HG02938 (cell line): ENCODE measurements at regions not wholly inside any gene's neighbourhood (a gene's known extent, or its start where the extent isn't known, plus 50 kb on each side); places are given as distances from the start of the nearest gene placed in this dataset.
"Not testable (repeated sequence)": the region's sequence is repeated elsewhere in the genome, so short reads cannot be mapped to it uniquely, and the experiment has no call there.

ENCODE experiments used
- ATAC-seq: cut with Tn5 transposase; IDR thresholded peaks from one replicate; pipeline ENCODE4 v1.9.1; 2021; ENCODE audit warnings: mild to moderate bottlenecking, moderate library complexity; ENCODE audit not compliant: unreplicated experiment

DNA sequence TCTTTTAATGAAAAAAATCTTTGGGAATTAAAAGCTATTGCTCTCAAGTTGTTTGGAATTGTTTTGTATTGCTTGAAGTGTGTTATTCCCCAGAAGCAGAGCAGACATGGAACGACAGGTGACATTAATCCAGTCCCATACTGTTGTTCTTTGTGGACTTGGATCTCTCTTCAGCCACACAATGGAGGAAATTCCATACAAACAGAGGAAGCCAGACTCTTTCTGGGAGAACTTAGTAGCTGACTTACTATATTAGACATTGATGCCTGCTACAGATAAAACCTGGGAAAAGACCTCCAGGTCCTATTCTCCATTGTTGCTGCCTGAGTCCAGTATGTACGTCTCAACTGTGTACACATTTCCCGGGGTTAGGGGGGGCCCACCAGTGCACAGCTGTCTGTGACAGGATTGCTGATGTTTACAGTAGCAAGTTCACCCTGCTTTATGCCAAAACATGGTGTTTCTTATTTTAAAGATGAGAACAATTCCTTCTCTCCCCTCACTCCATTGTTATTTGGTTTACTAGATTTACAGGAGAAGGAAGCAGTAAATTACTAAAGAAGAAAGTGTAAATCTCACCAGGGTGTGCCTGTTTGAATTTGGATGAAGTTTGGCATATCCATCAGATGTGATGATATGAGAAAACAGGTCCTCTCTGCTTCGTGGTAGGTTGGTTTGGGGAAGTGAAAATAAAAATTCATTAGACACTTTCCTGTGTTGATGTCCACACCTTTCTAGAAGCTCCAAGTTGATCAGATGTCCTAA, 142.4 kb upstream of the RBBP8 start:
- ATAC-seq: no peak

DNA sequence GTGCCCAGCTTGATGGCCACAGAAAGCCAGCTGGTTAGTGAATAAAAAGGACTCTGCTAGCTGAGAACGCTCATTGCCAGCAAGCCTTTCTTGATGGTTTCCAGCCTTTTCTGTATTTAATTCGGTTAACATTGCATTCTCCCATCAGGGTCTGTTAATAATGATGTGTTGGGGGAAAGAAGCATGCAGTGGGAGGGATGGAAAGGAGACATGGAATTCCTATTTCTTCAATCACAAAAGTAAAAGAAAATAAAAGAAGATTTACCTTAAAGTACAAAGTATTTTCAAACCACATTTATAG, 141.9 kb upstream of the RBBP8 start:
- ATAC-seq: no peak

- no peak for ATAC-seq
Measured at GRCh38 chr18:22796113-22796512, 137.0 kb upstream of the RBBP8 start.

DNA sequence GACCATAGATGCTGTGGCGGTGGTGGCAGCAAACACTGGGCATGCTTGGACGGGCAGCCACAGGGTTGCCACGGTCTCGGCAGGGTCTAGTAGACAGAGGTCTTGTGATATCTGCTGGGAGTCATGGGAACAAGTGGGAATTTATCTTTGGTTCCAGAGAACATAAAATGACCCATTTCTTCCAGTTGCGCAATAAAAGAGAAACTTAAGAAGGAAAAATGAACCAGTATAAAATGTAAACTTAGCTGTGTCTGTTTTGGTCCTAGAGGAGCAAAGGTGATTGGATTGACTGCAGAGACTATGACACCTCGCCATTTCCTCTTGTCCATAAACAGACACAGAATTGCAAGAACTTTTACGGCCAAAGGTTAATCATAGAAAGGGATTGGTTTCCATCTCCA, 132.6 kb upstream of the RBBP8 start:
- no peak for ATAC-seq

DNA sequence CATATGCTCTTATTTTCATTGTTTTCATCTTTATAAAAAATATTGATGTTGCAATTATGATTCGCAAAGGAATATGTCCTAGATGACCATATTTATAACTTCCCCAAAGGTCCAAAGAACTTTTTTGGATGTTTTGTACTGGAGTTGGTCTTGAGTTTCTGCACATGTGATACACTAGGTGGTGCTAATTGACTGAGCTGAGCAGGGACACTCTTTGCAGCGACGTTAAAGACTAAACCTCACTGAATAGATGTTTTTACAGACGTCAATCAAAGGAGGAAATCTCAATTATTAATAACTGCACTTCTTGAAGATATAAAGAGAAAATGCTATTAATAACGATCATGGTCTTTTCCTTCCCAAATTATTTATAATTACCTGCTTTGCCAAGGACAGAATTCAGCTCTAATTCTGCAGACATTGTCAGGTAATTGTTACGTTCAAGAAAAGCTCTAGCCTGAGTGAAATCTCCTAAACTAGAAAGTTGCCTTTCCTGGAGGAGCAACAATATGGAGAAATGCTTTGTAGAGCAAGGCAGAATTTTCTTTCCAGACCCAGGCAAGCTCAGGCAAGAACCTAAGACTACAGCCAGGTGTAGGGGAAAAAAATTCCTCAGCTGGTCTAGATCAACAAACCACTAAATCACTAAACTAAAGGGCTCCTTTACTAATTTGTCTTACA, 119.3 kb upstream of the RBBP8 start:
- ATAC-seq: no peak

GRCh38 chr18:22814329-22814703, 118.8 kb upstream of the RBBP8 start:
- ATAC-seq: no peak

GRCh38 chr18:22816266-22817176, 116.6 kb upstream of the RBBP8 start:
- no peak for ATAC-seq

DNA sequence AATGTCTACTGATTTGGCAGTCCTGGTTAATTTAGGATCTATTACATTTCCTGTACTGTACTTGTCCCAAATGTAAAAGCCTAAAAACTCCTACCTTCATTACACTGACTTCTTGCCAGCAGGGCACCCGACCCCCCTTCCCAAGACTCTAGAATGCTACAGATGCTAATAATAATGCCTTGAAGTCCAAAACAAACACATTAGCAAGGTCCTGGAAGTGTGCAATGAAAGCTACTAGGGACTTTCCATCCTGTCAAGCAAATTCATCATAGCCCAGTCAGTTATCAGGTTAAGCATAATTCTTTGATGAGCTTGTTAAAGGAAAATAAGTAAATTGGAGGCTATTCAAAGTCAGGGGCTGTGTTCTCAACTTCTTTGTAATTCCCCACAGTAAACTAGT, 115.3 kb upstream of the RBBP8 start:
- no peak for ATAC-seq

GRCh38 chr18:22822024-22822423, 111.1 kb upstream of the RBBP8 start:
- no peak for ATAC-seq

GRCh38 chr18:22822841-22823508, 110.2 kb upstream of the RBBP8 start:
- peak; percentile 92 for ATAC-seq

- no peak for ATAC-seq
Measured at GRCh38 chr18:22826726-22827125, 106.4 kb upstream of the RBBP8 start.

DNA sequence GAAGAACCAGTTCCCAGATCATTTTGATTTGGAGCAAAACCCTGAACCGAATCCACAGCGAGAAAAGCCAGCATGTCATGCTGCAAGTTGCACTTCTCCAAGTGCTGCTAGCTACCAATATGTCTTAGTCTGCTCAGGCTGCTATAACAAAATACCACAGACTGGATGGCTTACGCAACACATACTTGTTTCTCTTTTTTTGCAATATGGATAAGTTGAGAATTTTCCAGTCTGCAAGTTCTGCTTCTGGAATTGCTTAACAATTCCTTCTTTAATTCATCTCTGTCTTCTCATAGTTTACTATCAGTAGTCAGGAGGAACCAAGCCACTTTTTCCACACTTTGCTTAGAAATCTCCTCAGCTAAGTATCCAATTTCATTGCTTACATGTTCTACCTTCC, 105.9 kb upstream of the RBBP8 start:
- no peak for ATAC-seq

GRCh38 chr18:22827741-22828140, 105.4 kb upstream of the RBBP8 start:
- ATAC-seq: no peak

GRCh38 chr18:22828171-22828570, 105.0 kb upstream of the RBBP8 start:
- ATAC-seq: no peak

GRCh38 chr18:22828583-22828982, 104.5 kb upstream of the RBBP8 start:
- ATAC-seq: not testable (repeated sequence)

GRCh38 chr18:22829781-22830180, 103.3 kb upstream of the RBBP8 start:
- no peak for ATAC-seq

- no peak for ATAC-seq
Measured at GRCh38 chr18:22830511-22830910, 102.6 kb upstream of the RBBP8 start.

DNA sequence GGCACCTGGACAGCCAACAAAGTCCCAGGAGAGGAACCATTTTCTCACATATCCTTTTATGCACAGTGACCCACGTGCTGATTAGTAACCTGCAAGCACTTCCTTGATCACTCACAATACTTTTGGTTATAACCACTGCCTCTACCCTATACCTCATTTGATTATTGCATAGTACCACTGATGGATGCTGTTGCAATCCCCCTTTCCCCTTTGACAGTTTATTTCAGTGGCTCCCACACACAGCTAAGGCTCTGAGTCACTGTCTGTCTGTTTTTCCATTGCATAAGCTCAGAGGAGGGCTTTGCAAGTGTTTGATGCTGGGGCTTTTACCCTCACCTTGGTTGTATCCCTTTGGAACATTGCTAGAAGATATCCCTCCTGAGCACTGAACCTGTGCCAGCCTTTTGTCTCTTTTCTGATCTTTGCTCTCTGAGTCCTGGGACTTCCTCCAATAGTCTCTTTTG, 101.7 kb upstream of the RBBP8 start:
- ATAC-seq: no peak

DNA sequence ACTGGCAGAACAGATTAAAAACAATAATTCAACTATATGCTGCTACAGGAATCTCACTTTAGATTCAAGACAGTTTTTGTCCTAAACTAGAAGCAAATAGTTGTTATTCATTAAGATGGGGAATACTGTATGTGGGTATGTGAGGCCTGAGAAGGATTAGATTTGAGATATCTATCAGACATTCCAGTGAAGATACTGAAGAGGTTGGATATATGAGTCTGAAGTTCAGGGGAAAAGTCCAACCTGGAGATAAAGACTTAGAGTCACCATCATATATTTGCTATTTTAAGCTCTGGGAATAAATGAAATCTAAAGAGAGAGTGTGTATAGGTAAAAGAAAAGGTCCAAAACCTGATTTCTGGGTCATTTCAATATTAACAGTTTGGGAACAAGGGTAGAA, 96.2 kb upstream of the RBBP8 start:
- ATAC-seq: no peak

GRCh38 chr18:22838221-22838620, 94.9 kb upstream of the RBBP8 start:
- ATAC-seq: no peak

GRCh38 chr18:22838639-22839277, 94.4 kb upstream of the RBBP8 start:
- ATAC-seq: peak; percentile 51
